Pulmonary artery endothelial cell (primary cell): ENCODE measurements at regions not wholly inside any gene's neighbourhood (a gene's known extent, or its start where the extent isn't known, plus 50 kb on each side); places are given as distances from the start of the nearest gene placed in this dataset.

ENCODE experiments used
- DNase-seq: peaks from one replicate; pipeline ENCODE4 v3.0.0-alpha.2; 2011; ENCODE audit warnings: low read depth, low spot score

DNA sequence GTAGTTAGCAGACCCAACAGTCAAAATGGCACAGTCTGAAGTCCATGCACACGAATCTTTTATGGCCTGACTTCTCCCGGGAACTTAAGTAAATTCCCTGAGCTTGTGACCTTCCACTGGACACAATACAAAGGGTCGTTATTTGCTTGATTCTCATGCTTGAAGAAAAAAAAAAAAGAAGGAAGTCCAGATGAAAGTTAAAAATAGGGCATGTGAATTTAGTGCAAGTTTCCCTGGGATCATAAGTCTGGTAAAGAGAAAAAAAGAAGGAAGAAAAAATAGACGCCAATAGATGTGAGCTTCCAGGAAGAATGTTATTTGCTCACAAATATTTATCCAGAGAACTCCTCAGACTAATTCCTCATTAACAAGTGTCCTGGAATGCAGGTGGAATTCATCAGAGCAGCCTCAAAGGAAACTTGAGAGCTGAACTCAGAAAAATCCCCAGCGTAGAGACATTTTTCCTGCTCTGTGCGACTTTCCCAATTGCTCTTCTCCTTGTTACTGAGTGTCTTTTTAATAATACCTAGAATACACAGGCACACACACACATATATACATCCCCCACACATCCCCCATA, 616.3 kb downstream of the EBF1 start:
- DNase-seq: no peak

- DNase-seq: no peak
Measured at GRCh38 chr5:158482125-158482524, 617.6 kb downstream of the EBF1 start.

- DNase-seq: no peak
Measured at GRCh38 chr5:158478139-158478538, 619.2 kb upstream of the CLINT1 start.

DNA sequence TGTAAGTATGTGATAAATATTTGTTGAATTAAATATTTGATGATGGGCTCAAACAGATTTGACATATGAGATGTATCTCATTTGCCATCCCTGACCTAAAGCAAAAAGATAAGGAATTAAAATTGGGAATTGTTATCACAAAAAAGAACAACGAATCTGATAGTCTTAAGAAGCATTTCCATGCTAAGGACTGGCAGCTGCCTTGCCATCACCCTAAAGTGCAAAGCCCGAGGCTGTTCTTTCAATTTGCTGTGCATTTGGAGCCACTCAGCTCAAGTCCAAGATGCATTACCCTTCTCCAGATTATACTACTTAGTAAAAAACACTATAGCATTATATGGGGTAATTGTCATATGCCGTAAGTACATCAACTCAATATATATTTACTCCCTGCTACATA, 618.3 kb upstream of the CLINT1 start:
- DNase-seq: no peak

- DNase-seq: no peak
Measured at GRCh38 chr5:158473016-158473635, 614.2 kb upstream of the CLINT1 start.

DNA sequence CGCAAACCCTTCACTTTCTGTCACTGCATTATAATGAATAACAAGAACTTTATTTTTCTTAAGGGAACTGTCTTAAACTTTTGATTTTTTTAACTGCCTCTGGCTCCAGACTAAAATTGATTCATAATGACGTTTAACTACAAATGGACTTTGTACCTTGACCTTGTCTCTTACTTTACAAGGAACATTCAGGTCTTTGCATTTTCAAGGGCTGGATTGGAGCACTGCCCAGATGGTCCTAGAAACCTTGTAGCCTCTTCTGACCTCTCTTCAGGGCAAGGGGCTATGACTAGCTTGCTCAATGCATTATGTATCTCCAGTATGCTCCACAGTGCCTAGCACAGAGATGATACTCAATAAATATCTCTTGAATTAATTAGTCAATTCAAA, 612.6 kb upstream of the CLINT1 start:
- DNase-seq: no peak

DNA sequence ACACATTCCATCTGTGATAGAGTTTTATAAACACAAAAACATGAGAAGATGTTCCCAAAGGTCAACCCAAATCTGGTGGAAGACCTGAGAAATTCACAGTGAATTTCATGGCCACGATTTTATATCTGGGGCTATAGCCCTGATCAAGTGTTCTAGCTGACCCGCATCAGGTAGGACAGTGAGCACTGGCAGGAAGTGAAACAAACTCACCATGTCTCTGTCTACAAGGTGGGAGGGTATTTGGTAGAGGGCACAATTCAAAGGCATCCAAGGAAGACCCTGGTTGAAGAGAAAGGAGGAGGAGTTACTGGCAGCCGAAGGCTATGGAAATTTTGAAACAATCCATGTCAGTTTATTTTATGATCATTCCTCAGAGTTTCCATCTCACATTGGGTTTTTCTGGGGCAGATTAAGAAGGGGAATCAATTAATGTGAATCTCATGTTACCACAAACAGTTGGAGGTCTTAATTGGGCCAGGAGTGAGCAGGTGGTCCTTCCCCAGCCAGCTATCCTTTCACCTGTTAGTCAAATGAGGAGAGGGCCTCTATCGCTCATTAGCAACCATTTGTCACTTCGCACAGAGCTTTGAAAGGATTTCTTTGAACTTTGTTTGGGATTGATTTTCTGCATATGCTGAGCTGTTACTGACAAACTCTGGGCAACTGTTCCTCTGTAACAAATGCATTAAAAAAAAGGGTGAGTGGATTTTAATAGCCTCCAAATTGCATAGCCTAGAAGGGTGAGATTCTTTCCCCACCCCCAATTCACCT, 612.0 kb upstream of the CLINT1 start:
- no peak for DNase-seq

GRCh38 chr5:158468444-158468843, 609.5 kb upstream of the CLINT1 start:
- no peak for DNase-seq

- DNase-seq: no peak
Measured at GRCh38 chr5:158466191-158466590, 607.2 kb upstream of the CLINT1 start.

GRCh38 chr5:158465086-158465972, 606.4 kb upstream of the CLINT1 start:
- DNase-seq: no peak

- no peak for DNase-seq
Measured at GRCh38 chr5:158464383-158464782, 605.4 kb upstream of the CLINT1 start.

GRCh38 chr5:158463938-158464337, 605.0 kb upstream of the CLINT1 start:
- no peak for DNase-seq

DNA sequence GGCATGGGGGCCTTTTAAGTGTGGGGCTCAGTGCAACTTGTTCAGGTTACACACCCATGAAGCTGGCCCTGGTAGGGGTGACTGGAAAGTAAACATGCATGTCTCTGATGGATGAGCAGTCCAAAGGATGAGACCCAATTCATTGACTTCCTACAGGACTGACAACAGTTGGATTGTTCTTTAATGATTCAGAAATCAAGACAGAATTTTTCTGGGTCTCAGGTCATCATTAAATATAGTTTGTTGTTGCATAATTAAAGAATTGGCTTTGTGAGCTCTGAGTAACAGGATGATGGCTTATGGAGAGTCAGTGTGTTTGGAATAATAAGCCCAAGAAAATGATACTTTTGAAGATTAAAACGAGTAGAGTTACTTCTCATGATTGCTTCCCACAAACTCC, 604.2 kb upstream of the CLINT1 start:
- no peak for DNase-seq

GRCh38 chr5:158462349-158463114, 603.6 kb upstream of the CLINT1 start:
- DNase-seq: no peak

DNA sequence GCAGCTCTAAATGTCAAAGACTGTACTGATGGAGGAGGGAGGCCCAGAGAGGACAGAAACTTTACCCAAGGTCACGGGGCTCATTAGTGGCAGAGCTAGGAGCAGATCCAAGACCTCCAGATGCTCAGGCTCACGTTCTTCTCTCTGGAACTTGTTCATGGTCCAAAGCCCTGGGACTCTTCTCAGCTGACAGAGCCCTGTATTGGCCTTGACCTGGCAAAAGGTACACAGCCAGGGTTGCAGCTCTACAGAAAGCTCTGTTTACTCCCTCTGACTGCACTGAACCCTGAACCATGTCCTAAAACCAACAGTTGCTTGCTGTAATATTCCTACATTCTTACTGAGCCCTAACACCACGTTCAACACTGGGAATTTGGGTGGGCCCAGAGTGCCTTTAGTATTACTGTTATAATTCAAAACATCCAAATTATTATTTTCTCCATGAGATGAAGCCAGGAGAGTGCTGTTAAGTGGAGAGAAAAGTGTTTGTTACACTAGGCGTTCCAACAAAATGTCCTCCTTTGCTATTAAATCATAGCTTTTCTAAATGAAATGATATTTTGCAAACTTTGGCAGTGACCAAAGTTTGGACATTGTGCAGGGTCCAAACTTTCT, 602.4 kb upstream of the CLINT1 start:
- no peak for DNase-seq

- DNase-seq: no peak
Measured at GRCh38 chr5:158458086-158458485, 599.1 kb upstream of the CLINT1 start.

DNA sequence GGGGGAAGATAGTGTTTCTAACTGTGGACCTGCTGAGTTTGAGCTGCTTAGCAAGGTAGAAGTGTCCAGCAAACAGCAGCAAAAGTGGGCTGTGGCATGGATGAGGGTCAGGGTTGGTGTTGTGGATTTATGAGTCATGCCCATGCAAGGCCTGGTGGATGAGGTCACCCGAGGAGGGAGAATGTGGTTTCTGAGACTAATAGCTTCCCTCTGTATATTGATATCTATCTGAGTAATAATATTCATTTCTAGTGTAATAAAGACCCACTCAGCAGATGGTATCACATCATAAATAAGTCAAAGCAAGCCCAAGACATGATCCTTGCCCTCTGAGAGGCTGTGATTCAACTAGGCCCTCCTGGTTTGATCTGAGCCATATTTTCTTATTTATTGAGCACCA, 597.8 kb upstream of the CLINT1 start:
- no peak for DNase-seq

- no peak for DNase-seq
Measured at GRCh38 chr5:158456241-158456640, 597.3 kb upstream of the CLINT1 start.

GRCh38 chr5:158451993-158452672, 593.2 kb upstream of the CLINT1 start:
- DNase-seq: no peak
